NCI-H1930 (cell line): ENCODE measurements at regions not wholly inside any gene's neighbourhood (a gene's known extent, or its start where the extent isn't known, plus 50 kb on each side); places are given as distances from the start of the nearest gene placed in this dataset.
A peak's percentile ranks its signal among the peaks of the same experiment; 100 is the strongest.

Source experiments
- DNase-seq, 2 experiments: peaks; one replicate each; lab custom pipeline; 2025; lab: John Stamatoyannopoulos, UW

GRCh38 chr4:31645236-31645635 is 925.1 kb downstream of the PCDH7 start:
- no peak for DNase-seq

- DNase-seq: no peak
Measured at GRCh38 chr4:31647786-31648185, 927.6 kb downstream of the PCDH7 start.

GRCh38 chr4:31649878-31650277 is 929.7 kb downstream of the PCDH7 start:
- DNase-seq: no peak

GRCh38 chr4:31651541-31651940 is 931.4 kb downstream of the PCDH7 start:
- DNase-seq: no peak

- DNase-seq: no peak
Measured at GRCh38 chr4:31655328-31655727, 935.2 kb downstream of the PCDH7 start.

GRCh38 chr4:31657859-31658570 is 937.8 kb downstream of the PCDH7 start:
- no peak for DNase-seq

- DNase-seq: no peak
Measured at GRCh38 chr4:31660916-31661315, 940.7 kb downstream of the PCDH7 start.

GRCh38 chr4:31662951-31663350 is 942.8 kb downstream of the PCDH7 start:
- no peak for DNase-seq

- DNase-seq: no peak
Measured at GRCh38 chr4:31667686-31668085, 947.5 kb downstream of the PCDH7 start.

- no peak for DNase-seq
Measured at GRCh38 chr4:31674313-31674947, 954.3 kb downstream of the PCDH7 start.

GRCh38 chr4:31678356-31678755 is 958.2 kb downstream of the PCDH7 start:
- no peak for DNase-seq

- DNase-seq: no peak
Measured at GRCh38 chr4:31682796-31683195, 962.6 kb downstream of the PCDH7 start.

GRCh38 chr4:31687717-31688342 is 967.7 kb downstream of the PCDH7 start:
- DNase-seq: peak; percentile 3 to 19

- no peak for DNase-seq
Measured at GRCh38 chr4:31692399-31692940, 972.3 kb downstream of the PCDH7 start.

- no peak for DNase-seq
Measured at GRCh38 chr4:31701256-31701655, 981.1 kb downstream of the PCDH7 start.

- no peak for DNase-seq
Measured at GRCh38 chr4:31702326-31702725, 982.2 kb downstream of the PCDH7 start.

- DNase-seq: no peak
Measured at GRCh38 chr4:31714238-31714637, 994.1 kb downstream of the PCDH7 start.

- no peak for DNase-seq
Measured at GRCh38 chr4:31715302-31715701, 995.1 kb downstream of the PCDH7 start.

GRCh38 chr4:31727030-31727429 is 1006.9 kb downstream of the PCDH7 start:
- DNase-seq: no peak

- no peak for DNase-seq
Measured at GRCh38 chr4:31735004-31735403, 1014.8 kb downstream of the PCDH7 start.

- no peak for DNase-seq
Measured at GRCh38 chr4:31737419-31737818, 1017.2 kb downstream of the PCDH7 start.

GRCh38 chr4:31741326-31741725 is 1021.2 kb downstream of the PCDH7 start:
- DNase-seq: no peak

- DNase-seq: no peak
Measured at GRCh38 chr4:31748382-31748781, 1028.2 kb downstream of the PCDH7 start.
